Panc1 (cell line): ENCODE measurements at regions not wholly inside any gene's neighbourhood (a gene's known extent, or its start where the extent isn't known, plus 50 kb on each side); places are given as distances from the start of the nearest gene placed in this dataset.

Source experiments
- ATAC-seq: fragments of 200-7000 bp; cut with Tn5 transposase; 2 replicates; pipeline ENCODE4 v1.9.1; 2020; ENCODE audit warnings: mild to moderate bottlenecking, moderate library complexity
- BruUV-seq: library from RNA; stranded (reverse); fragments of 400-500 nt; replicated peaks from 2 replicates; lab custom pipeline; 2021; lab: Mats Ljungman, UMichigan
- CTCF ChIA-PET: fragments of 300-600 bp; sonication (Branson Sonifier 250); formaldehyde crosslinking; loops from one replicate; lab custom pipeline; 2022; ENCODE audit warnings: antibody characterized with exemption; lab: Charles Lee
- POLR2A ChIA-PET: fragments of 300-600 bp; sonication (Branson Sonifier 250); formaldehyde crosslinking; loops from one replicate; lab custom pipeline; 2022; ENCODE audit warnings: antibody characterized with exemption; lab: Charles Lee
- DNase-seq: peaks from one replicate; pipeline ENCODE4 v3.0.0-alpha.2; 2010; ENCODE audit warnings: low read depth, low spot score
- H3K27ac ChIP-seq: 2 replicates; pipeline ENCODE4 v1.5.1; 2011; ENCODE audit warnings: mild to moderate bottlenecking, low read length, inconsistent platforms
- H3K27me3 ChIP-seq: fragments of 200-500 bp; sonication (Bioruptor generic); 2 replicates; pipeline ENCODE4 v1.6.0; 2014; ENCODE audit warnings: low read length, inconsistent platforms; ENCODE audit not compliant: control insufficient read depth, insufficient read depth
- H3K36me3 ChIP-seq: fragments of 200-500 bp; sonication (Bioruptor generic); 2 replicates; pipeline ENCODE4 v1.5.1; 2014; ENCODE audit warnings: inconsistent platforms, mild to moderate bottlenecking, low read length, moderate library complexity; ENCODE audit not compliant: control insufficient read depth, insufficient read depth
- H3K4me1 ChIP-seq: 2 replicates; pipeline ENCODE4 v1.5.1; 2011; ENCODE audit warnings: inconsistent platforms, mild to moderate bottlenecking, low read length, moderate library complexity; ENCODE audit not compliant: control insufficient read depth, insufficient read depth
- H3K4me3 ChIP-seq, 2 experiments: 2 replicates each; pipeline ENCODE4 v1.5.1; 2011 to 2012; ENCODE audit warnings: low read depth in 2 of 2, low read length in 2 of 2, mild to moderate bottlenecking in 2 of 2, inconsistent platforms in 1 of 2, moderate library complexity in 1 of 2
- H3K9me3 ChIP-seq: fragments of 200-500 bp; sonication (Bioruptor generic); 2 replicates; pipeline ENCODE4 v1.5.1; 2014; ENCODE audit warnings: low read depth, mild to moderate bottlenecking, inconsistent platforms, low read length, moderate library complexity; ENCODE audit not compliant: control insufficient read depth, insufficient read depth
- CTCF ChIP-seq: fragments of 450-650 bp; IDR thresholded peaks from 2 replicates; pipeline ENCODE4 v1.5.1; 2017; ENCODE audit warnings: mild to moderate bottlenecking
- POLR2AphosphoS5 ChIP-seq: IDR thresholded peaks from 2 replicates; pipeline ENCODE4 v1.6.1; 2012; ENCODE audit warnings: mild to moderate bottlenecking, low read depth, low read length, moderate library complexity
- SIN3A ChIP-seq: IDR thresholded peaks from 2 replicates; pipeline ENCODE4 v1.6.1; 2012; ENCODE audit warnings: low read depth, mild to moderate bottlenecking, low read length, moderate library complexity, borderline replicate concordance; ENCODE audit not compliant: insufficient read depth
- TCF7L2 ChIP-seq: IDR thresholded peaks from 2 replicates; pipeline ENCODE4 v1.6.1; 2011; ENCODE audit warnings: mild to moderate bottlenecking, low read depth, low read length, inconsistent platforms
- in situ Hi-C: cut with HindIII; loops from 2 replicates; pipeline ENCODE4 v1.10.0; 2016; ENCODE audit warnings: low sequenced_read_pairs, low pct_unique_long_range_greater_than_20kb
- intact Hi-C: fragments of 100-400 bp; cut with micrococcal nuclease; formaldehyde crosslinking; loops from one replicate; pipeline ENCODE4 v1.10.0; 2022; ENCODE audit not compliant: unreplicated experiment
- TF ChIP-seq, protein P1 (sequence below), 2 experiments: IDR thresholded peaks; 2 replicates each; pipeline ENCODE4 v1.6.1; 2011 to 2012; ENCODE audit warnings: low read depth in 2 of 2, control low read depth in 1 of 2, low read length in 1 of 2, mild to moderate bottlenecking in 1 of 2, moderate library complexity in 1 of 2; ENCODE audit not compliant: insufficient read depth in 1 of 2

GRCh38 chr6:168834801-168835200 lies 393.8 kb downstream of the SMOC2 start:
- CTCF ChIA-PET, result no interaction called here
- no peak overlapping the region for H3K4me3 ChIP-seq
- ATAC-seq, result peak; percentile 42; the same call in 1 of the 2 replicates
- POLR2A ChIA-PET, result no interaction called here
- no TSS peak for BruUV-seq
- in situ Hi-C loops (no loop called here), intact Hi-C loops (no loop called here)
- TF ChIP-seq CTCF (no peak), SIN3A (no peak), POLR2AphosphoS5 (no peak), TCF7L2 (no peak)
- TF ChIP-seq, protein P1, sequence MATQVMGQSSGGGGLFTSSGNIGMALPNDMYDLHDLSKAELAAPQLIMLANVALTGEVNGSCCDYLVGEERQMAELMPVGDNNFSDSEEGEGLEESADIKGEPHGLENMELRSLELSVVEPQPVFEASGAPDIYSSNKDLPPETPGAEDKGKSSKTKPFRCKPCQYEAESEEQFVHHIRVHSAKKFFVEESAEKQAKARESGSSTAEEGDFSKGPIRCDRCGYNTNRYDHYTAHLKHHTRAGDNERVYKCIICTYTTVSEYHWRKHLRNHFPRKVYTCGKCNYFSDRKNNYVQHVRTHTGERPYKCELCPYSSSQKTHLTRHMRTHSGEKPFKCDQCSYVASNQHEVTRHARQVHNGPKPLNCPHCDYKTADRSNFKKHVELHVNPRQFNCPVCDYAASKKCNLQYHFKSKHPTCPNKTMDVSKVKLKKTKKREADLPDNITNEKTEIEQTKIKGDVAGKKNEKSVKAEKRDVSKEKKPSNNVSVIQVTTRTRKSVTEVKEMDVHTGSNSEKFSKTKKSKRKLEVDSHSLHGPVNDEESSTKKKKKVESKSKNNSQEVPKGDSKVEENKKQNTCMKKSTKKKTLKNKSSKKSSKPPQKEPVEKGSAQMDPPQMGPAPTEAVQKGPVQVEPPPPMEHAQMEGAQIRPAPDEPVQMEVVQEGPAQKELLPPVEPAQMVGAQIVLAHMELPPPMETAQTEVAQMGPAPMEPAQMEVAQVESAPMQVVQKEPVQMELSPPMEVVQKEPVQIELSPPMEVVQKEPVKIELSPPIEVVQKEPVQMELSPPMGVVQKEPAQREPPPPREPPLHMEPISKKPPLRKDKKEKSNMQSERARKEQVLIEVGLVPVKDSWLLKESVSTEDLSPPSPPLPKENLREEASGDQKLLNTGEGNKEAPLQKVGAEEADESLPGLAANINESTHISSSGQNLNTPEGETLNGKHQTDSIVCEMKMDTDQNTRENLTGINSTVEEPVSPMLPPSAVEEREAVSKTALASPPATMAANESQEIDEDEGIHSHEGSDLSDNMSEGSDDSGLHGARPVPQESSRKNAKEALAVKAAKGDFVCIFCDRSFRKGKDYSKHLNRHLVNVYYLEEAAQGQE (IDR thresholded peaks at IDR 0.05; ENCODE audit: insufficient read depth in 1 of 2, low read depth in 2 of 2, low read length in 1 of 2), result no peak
- H3K27ac ChIP-seq, result no peak overlapping the region
- no peak for DNase-seq
- H3K27me3 ChIP-seq, result peaks cover 8% of the 10 kb centered on the region
- H3K4me1 ChIP-seq, result no peaks in the 10 kb centered on the region
- H3K36me3 ChIP-seq, result no peaks in the 10 kb centered on the region
- H3K9me3 ChIP-seq, result no peaks in the 10 kb centered on the region

DNA sequence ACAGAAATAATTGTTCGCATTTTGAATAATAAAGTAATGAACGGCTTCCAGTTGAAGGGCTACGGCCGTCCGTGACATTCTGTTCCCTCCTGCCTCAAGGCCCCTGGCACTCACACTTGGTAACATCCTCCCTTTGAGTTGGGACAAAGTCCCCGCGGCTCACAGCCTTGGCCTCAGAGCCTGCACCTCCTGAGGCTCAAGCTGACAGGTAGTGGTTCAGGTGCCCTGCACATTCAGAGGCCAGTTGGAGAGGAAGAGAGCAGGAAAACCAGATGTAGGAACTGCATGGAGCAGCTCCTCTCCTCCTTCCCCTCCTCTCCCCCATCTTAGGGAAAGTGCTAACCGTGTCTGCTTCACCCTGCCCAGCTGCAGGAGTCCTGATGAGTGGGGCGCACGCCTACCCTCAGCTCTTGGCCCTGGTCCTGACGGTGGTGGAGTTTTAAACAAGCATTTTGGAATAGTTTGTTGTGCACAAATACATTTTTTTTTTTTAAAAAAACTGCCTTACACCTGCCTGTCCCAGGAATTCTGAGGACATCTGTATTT lies 393.1 kb downstream of the SMOC2 start:
- TF ChIP-seq TCF7L2 (no peak), POLR2AphosphoS5 (no peak), CTCF (no peak), SIN3A (no peak)
- TF ChIP-seq, protein P1 (IDR thresholded peaks at IDR 0.05; ENCODE audit: insufficient read depth in 1 of 2, low read depth in 2 of 2, low read length in 1 of 2), result no peak
- no peak for ATAC-seq
- Histone ChIP-seq H3K4me1 (no peaks in the 10 kb centered on the region), H3K27ac (no peak overlapping the region), H3K9me3 (no peaks in the 10 kb centered on the region), H3K4me3 (no peak overlapping the region), H3K27me3 (peaks cover 8% of the 10 kb centered on the region), H3K36me3 (no peaks in the 10 kb centered on the region)
- no TSS peak for BruUV-seq
- in situ Hi-C loops (no loop called here), intact Hi-C loops (no loop called here)
- DNase-seq, result no peak
- POLR2A ChIA-PET, result no interaction called here
- CTCF ChIA-PET, result no interaction called here
